IMR-90 (cell line): ENCODE measurements at regions not wholly inside any gene's neighbourhood (a gene's known extent, or its start where the extent isn't known, plus 50 kb on each side); places are given as distances from the start of the nearest gene placed in this dataset.

Source experiments
- ATAC-seq: fragments of 200-7000 bp; cut with Tn5 transposase; 2 replicates; pipeline ENCODE4 v1.9.1; 2020; ENCODE audit warnings: low read depth, mild to moderate bottlenecking, moderate library complexity
- BruUV-seq: library from RNA; stranded (reverse); fragments of 400-500 nt; replicated peaks from 2 replicates; lab custom pipeline; 2021; lab: Mats Ljungman, UMichigan
- CTCF ChIA-PET: fragments of 300-600 bp; formaldehyde crosslinking; extraction: SDS; loops from one replicate; lab custom pipeline; 2021; ENCODE audit warnings: antibody characterized with exemption; lab: Yijun Ruan, JAX
- POLR2A ChIA-PET: fragments of 300-600 bp; sonication (Branson Sonifier 250); formaldehyde crosslinking; loops from one replicate; lab custom pipeline; 2022; ENCODE audit warnings: antibody characterized with exemption; ENCODE audit not compliant: unreplicated experiment; lab: Charles Lee
- DNase-seq: peaks from one replicate; pipeline ENCODE4 v3.0.0; 2013
- H2AFZ ChIP-seq: replicated peaks from 2 replicates; pipeline ENCODE3; 2013; ENCODE audit warnings: low read length, mild to moderate bottlenecking; ENCODE audit not compliant: poor library complexity
- H2AK5ac ChIP-seq: 2 replicates; pipeline ENCODE4 v1.6.1; 2013; ENCODE audit warnings: low read depth, low read length, inconsistent platforms
- H2AK9ac ChIP-seq: replicated peaks from 2 replicates; pipeline ENCODE3; 2013; ENCODE audit warnings: mild to moderate bottlenecking, low read depth, low read length, moderate library complexity; ENCODE audit not compliant: poor library complexity
- H2BK120ac ChIP-seq: 2 replicates; pipeline ENCODE4 v1.6.1; 2013; ENCODE audit warnings: low read depth, low read length, inconsistent platforms
- H2BK15ac ChIP-seq: 3 replicates; pipeline ENCODE4 v1.6.1; 2013; ENCODE audit warnings: low read depth, low read length, inconsistent platforms
- H2BK20ac ChIP-seq: 2 replicates; pipeline ENCODE4 v1.6.1; 2013; ENCODE audit warnings: low read depth, mild to moderate bottlenecking, inconsistent platforms, low read length, moderate library complexity
- H2BK5ac ChIP-seq: 2 replicates; pipeline ENCODE4 v1.6.1; 2013; ENCODE audit warnings: mild to moderate bottlenecking, low read depth, low read length, inconsistent platforms; ENCODE audit not compliant: poor library complexity, severe bottlenecking
- H3K14ac ChIP-seq: replicated peaks from 2 replicates; pipeline ENCODE4 v1.6.1; 2013; ENCODE audit warnings: low read depth, low read length, inconsistent platforms
- H3K18ac ChIP-seq: 2 replicates; pipeline ENCODE4 v1.6.1; 2013; ENCODE audit warnings: low read depth, low read length, control low read depth
- H3K23ac ChIP-seq: 2 replicates; pipeline ENCODE4 v1.6.1; 2013; ENCODE audit warnings: low read depth, low read length, inconsistent platforms
- H3K27ac ChIP-seq: 2 replicates; pipeline ENCODE4 v1.5.1; 2013; ENCODE audit warnings: mild to moderate bottlenecking, control low read depth, low read length; ENCODE audit not compliant: insufficient read depth
- H3K27me3 ChIP-seq: 2 replicates; pipeline ENCODE4 v1.6.1; 2013; ENCODE audit warnings: low read length; ENCODE audit not compliant: control insufficient read depth, insufficient read depth
- H3K36me3 ChIP-seq: 2 replicates; pipeline ENCODE4 v1.6.1; 2013; ENCODE audit warnings: low read length, mixed read lengths; ENCODE audit not compliant: control insufficient read depth, insufficient read depth
- H3K4ac ChIP-seq: 2 replicates; pipeline ENCODE4 v1.6.1; 2013; ENCODE audit warnings: low read depth, low read length, inconsistent platforms
- H3K4me1 ChIP-seq: 2 replicates; pipeline ENCODE4 v1.6.1; 2013; ENCODE audit warnings: low read length, mixed read lengths; ENCODE audit not compliant: control insufficient read depth, insufficient read depth
- H3K4me2 ChIP-seq: 2 replicates; pipeline ENCODE4 v1.6.1; 2013; ENCODE audit warnings: low read depth, mild to moderate bottlenecking, control low read depth, low read length, moderate library complexity
- H3K4me3 ChIP-seq: 2 replicates; pipeline ENCODE4 v1.5.1; 2013; ENCODE audit warnings: low read depth, mild to moderate bottlenecking, control low read depth, low read length, moderate library complexity; ENCODE audit not compliant: insufficient read depth
- H3K56ac ChIP-seq: 2 replicates; pipeline ENCODE4 v1.6.1; 2013; ENCODE audit warnings: low read length, inconsistent platforms; ENCODE audit not compliant: insufficient read depth; ENCODE audit errors: extremely low read depth
- H3K79me1 ChIP-seq, 2 experiments: 2 replicates each; pipeline ENCODE4 v1.6.1; 2013; ENCODE audit warnings: low read length in 2 of 2, inconsistent platforms in 1 of 2, low read depth in 1 of 2
- H3K9ac ChIP-seq: 2 replicates; pipeline ENCODE4 v1.6.1; 2013; ENCODE audit warnings: low read depth, low read length, control low read depth
- H3K9me1 ChIP-seq: 2 replicates; pipeline ENCODE4 v1.6.1; 2013; ENCODE audit warnings: low read length, inconsistent platforms; ENCODE audit not compliant: insufficient read depth
- H3K9me3 ChIP-seq: 2 replicates; pipeline ENCODE4 v1.6.1; 2013; ENCODE audit warnings: low read length; ENCODE audit not compliant: control insufficient read depth, insufficient read depth
- H4K20me1 ChIP-seq: 2 replicates; pipeline ENCODE4 v1.6.1; 2013; ENCODE audit warnings: low read length, inconsistent platforms; ENCODE audit not compliant: insufficient read depth
- H4K5ac ChIP-seq: 2 replicates; pipeline ENCODE4 v1.6.1; 2013; ENCODE audit warnings: mild to moderate bottlenecking, low read depth, low read length, control low read depth
- H4K8ac ChIP-seq, 2 experiments: 2 replicates each; pipeline ENCODE4 v1.6.1; 2013; ENCODE audit warnings: low read depth in 2 of 2, low read length in 2 of 2, control low read depth in 1 of 2, inconsistent platforms in 1 of 2
- H4K91ac ChIP-seq: 2 replicates; pipeline ENCODE4 v1.6.1; 2013; ENCODE audit warnings: low read depth, low read length, inconsistent platforms; ENCODE audit not compliant: insufficient read depth
- BHLHE40 ChIP-seq: fragments of 150-350 bp; IDR thresholded peaks from 2 replicates; pipeline ENCODE4 v1.6.1; 2016; ENCODE audit warnings: mild to moderate bottlenecking, low read depth, low read length
- CHD1 ChIP-seq: IDR thresholded peaks from 2 replicates; pipeline ENCODE4 v1.6.1; 2012; ENCODE audit warnings: low read depth, low read length, improper control_type of control experiment
- RAD21 ChIP-seq: IDR thresholded peaks from 2 replicates; pipeline ENCODE4 v1.6.1; 2012; ENCODE audit warnings: low read length, improper control_type of control experiment
- RCOR1 ChIP-seq: IDR thresholded peaks from 2 replicates; pipeline ENCODE4 v1.6.1; 2012; ENCODE audit warnings: mild to moderate bottlenecking, low read length, improper control_type of control experiment; ENCODE audit not compliant: insufficient replicate concordance
- WGBS, 2 experiments: methylation state at CpG; one replicate each; pipeline versions ENCODE4 v1.1.5 to v1.1.7; 2013; ENCODE audit warnings: missing lambda C conversion rate in 2 of 2; ENCODE audit not compliant: insufficient read length in 1 of 2; ENCODE audit errors: extremely low coverage in 2 of 2; 5-methylcytosine and 5-hydroxymethylcytosine counted together
- dilution Hi-C: fragments of 300-500 bp; cut with HindIII; formaldehyde crosslinking; loops from one replicate; pipeline ENCODE4 v1.14.3; 2018; ENCODE audit warnings: low sequenced_read_pairs; ENCODE audit not compliant: unreplicated experiment
- in situ Hi-C: fragments of 300-500 bp; cut with MboI; formaldehyde crosslinking; loops from 3 replicates; pipeline ENCODE4 v1.14.3; 2019; ENCODE audit warnings: low sequenced_read_pairs, inconsistent platforms, mixed read lengths
- intact Hi-C: fragments of 100-400 bp; cut with micrococcal nuclease; formaldehyde crosslinking; loops from 2 replicates; pipeline ENCODE4 v1.10.0; 2022
- TF ChIP-seq, protein P1 (sequence below): fragments of 150-350 bp; IDR thresholded peaks from 2 replicates; pipeline ENCODE4 v1.6.1; 2016; ENCODE audit warnings: low read depth, mild to moderate bottlenecking, low read length, moderate library complexity, borderline replicate concordance

DNA sequence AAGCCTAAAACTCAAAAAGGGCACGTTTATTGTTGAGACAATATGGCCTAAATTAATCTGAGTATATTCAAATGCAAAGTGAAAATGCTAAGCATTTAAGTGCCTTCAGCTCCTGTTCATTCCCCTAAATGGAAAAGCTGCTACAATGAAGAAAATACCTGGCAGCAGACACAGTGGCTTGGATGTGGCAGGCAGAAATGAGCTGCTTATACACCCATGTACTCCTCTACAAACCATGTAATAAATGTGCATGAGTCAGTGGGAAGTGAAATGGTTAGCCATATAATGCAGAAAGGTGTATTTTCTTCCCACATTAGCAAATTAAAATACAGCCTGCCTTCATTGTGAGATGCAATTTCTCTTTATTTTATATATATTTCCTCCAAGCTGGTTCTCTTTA is 859.2 kb upstream of the SEMA6A start:
- no peak overlapping the region for H3K56ac ChIP-seq
- H4K20me1 ChIP-seq = no peaks in the 10 kb centered on the region
- no peaks in the 10 kb centered on the region for H3K36me3 ChIP-seq
- H2BK15ac ChIP-seq = no peak overlapping the region
- H3K27ac ChIP-seq = no peak overlapping the region
- no TSS peak for BruUV-seq
- H3K79me1 ChIP-seq = no peaks in the 10 kb centered on the region
- dilution Hi-C loops = no loop called here
- H3K4me1 ChIP-seq = no peaks in the 10 kb centered on the region
- H3K9me3 ChIP-seq = peaks cover 3% of the 10 kb centered on the region; the same call in 1 of the 2 replicates
- CTCF ChIA-PET = interaction anchor here (0.6 kb wide), 1 partner anchor 55 kb away, joined by 3 read pairs; no protein-coding TSS in a partner anchor
- H4K8ac ChIP-seq = no peak overlapping the region
- no peak overlapping the region for H3K4me3 ChIP-seq
- ATAC-seq (no peak), DNase-seq (no peak)
- no peak overlapping the region for H3K4me2 ChIP-seq
- POLR2A ChIA-PET = no interaction called here
- no peak overlapping the region for H3K18ac ChIP-seq
- H2BK20ac ChIP-seq = no peak overlapping the region
- TF ChIP-seq, protein P1, sequence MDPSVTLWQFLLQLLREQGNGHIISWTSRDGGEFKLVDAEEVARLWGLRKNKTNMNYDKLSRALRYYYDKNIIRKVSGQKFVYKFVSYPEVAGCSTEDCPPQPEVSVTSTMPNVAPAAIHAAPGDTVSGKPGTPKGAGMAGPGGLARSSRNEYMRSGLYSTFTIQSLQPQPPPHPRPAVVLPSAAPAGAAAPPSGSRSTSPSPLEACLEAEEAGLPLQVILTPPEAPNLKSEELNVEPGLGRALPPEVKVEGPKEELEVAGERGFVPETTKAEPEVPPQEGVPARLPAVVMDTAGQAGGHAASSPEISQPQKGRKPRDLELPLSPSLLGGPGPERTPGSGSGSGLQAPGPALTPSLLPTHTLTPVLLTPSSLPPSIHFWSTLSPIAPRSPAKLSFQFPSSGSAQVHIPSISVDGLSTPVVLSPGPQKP = no peak
- TF ChIP-seq RAD21 = no peak
- no peak for TF ChIP-seq RCOR1
- TF ChIP-seq BHLHE40 = no peak
- no peak for TF ChIP-seq CHD1
- H2BK5ac ChIP-seq = no peak overlapping the region
- no peaks in the 10 kb centered on the region for H3K9me1 ChIP-seq
- H2AK9ac ChIP-seq = no peak overlapping the region
- in situ Hi-C loops = no loop called here
- H2BK120ac ChIP-seq = no peak overlapping the region
- no peak overlapping the region for H2AFZ ChIP-seq
- H2AK5ac ChIP-seq = no peak overlapping the region
- no peak overlapping the region for H3K14ac ChIP-seq
- no peak overlapping the region for H3K9ac ChIP-seq
- WGBS, 2 experiments = no CpG with 5 or more reads among the region's 1 CpG
- H3K23ac ChIP-seq = no peak overlapping the region
- intact Hi-C loops = no loop called here
- no peak overlapping the region for H3K4ac ChIP-seq
- H4K91ac ChIP-seq = no peak overlapping the region
- no peak overlapping the region for H4K5ac ChIP-seq
- H3K27me3 ChIP-seq = no peaks in the 10 kb centered on the region
